ENCODE measurements at regions not wholly inside any gene's neighbourhood (a gene's known extent, or its start where the extent isn't known, plus 50 kb on each side); places are given as distances from the start of the nearest gene placed in this dataset.

DNA sequence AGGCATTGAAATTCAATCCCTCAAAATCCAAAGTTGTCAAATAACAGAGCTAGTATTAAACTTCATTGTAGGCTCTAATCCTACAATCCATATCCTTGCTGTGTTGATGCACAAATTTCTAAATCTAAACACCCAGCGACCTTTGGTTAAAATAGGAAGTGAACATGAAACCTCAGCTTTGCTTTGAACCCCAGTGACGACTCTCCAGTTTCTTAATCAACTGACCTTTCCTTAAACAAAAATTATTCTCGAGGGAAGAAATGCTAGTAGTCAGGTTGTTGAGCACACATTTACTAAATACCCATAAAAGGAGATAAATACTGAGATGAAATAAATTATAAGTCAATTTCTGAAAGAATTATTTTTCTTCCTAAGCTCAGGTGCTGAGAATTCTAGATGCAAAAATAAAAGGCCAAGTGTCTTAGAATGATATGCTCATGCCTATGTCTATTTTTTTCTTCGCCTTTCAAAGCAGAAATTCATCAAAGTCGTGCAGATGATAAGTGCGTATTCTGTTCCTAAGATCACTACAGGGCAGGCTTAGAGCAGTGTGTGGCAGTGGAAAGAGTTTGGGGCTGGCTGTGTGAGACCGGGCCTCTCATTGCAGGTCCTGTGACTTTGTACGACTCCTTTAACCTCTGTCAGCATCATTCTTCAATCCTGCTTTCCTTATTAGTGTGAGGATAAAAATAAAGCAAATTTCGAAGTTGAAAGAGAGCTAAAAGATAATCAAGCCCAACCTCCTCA lies 208.7 kb downstream of the PRL start:
- TF ChIP-seq MXI1 (IDR thresholded peaks at IDR 0.05; ENCODE audit: borderline replicate concordance, low read depth, low read length) (no peak), BHLHE40 (IDR thresholded peaks at IDR 0.05; ENCODE audit: low read depth, low read length) (no peak), POLR2A (IDR thresholded peaks at IDR 0.05; ENCODE audit: low read depth, low read length) (no peak), NFE2L2 (IDR thresholded peaks at IDR 0.05; ENCODE audit: low read depth, low read length) (no peak), RAD21 (IDR thresholded peaks at IDR 0.05; ENCODE audit: low read length) (no peak), CEBPB (IDR thresholded peaks at IDR 0.05; ENCODE audit: low read depth, low read length) (no peak), MAZ (IDR thresholded peaks at IDR 0.05; ENCODE audit: borderline replicate concordance, low read depth, low read length) (no peak), SMC3 (IDR thresholded peaks at IDR 0.05; ENCODE audit: low read depth, low read length) (no peak), RCOR1 (IDR thresholded peaks at IDR 0.05; ENCODE audit: insufficient replicate concordance, low read length) (no peak), CHD1 (IDR thresholded peaks at IDR 0.05; ENCODE audit: low read depth, low read length) (no peak)
- TF ChIP-seq, protein P1, sequence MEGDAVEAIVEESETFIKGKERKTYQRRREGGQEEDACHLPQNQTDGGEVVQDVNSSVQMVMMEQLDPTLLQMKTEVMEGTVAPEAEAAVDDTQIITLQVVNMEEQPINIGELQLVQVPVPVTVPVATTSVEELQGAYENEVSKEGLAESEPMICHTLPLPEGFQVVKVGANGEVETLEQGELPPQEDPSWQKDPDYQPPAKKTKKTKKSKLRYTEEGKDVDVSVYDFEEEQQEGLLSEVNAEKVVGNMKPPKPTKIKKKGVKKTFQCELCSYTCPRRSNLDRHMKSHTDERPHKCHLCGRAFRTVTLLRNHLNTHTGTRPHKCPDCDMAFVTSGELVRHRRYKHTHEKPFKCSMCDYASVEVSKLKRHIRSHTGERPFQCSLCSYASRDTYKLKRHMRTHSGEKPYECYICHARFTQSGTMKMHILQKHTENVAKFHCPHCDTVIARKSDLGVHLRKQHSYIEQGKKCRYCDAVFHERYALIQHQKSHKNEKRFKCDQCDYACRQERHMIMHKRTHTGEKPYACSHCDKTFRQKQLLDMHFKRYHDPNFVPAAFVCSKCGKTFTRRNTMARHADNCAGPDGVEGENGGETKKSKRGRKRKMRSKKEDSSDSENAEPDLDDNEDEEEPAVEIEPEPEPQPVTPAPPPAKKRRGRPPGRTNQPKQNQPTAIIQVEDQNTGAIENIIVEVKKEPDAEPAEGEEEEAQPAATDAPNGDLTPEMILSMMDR (conservative IDR thresholded peaks at IDR 0.05; ENCODE audit: low read depth, low read length) = no peak
- TF ChIP-seq, protein P2, sequence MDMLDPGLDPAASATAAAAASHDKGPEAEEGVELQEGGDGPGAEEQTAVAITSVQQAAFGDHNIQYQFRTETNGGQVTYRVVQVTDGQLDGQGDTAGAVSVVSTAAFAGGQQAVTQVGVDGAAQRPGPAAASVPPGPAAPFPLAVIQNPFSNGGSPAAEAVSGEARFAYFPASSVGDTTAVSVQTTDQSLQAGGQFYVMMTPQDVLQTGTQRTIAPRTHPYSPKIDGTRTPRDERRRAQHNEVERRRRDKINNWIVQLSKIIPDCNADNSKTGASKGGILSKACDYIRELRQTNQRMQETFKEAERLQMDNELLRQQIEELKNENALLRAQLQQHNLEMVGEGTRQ (IDR thresholded peaks at IDR 0.05; ENCODE audit: low read depth, low read length) = no peak
- TF ChIP-seq, protein P3, sequence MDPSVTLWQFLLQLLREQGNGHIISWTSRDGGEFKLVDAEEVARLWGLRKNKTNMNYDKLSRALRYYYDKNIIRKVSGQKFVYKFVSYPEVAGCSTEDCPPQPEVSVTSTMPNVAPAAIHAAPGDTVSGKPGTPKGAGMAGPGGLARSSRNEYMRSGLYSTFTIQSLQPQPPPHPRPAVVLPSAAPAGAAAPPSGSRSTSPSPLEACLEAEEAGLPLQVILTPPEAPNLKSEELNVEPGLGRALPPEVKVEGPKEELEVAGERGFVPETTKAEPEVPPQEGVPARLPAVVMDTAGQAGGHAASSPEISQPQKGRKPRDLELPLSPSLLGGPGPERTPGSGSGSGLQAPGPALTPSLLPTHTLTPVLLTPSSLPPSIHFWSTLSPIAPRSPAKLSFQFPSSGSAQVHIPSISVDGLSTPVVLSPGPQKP (IDR thresholded peaks at IDR 0.05; ENCODE audit: borderline replicate concordance, low read depth, low read length) = no peak
